Uterus (tissue), 2 donors: ENCODE measurements at regions not wholly inside any gene's neighbourhood (a gene's known extent, or its start where the extent isn't known, plus 50 kb on each side); places are given as distances from the start of the nearest gene placed in this dataset.

ENCODE experiments used
- CTCF ChIP-seq, 4 experiments: fragments of 200-600 bp in 2 of 4; fragments of 450-650 bp in 2 of 4; sonication (generic) in 2 of 4; IDR thresholded peaks; one replicate each; pipeline ENCODE4 v1.5.1; 2016 to 2019; ENCODE audit warnings: antibody characterized with exemption in 4 of 4, mild to moderate bottlenecking in 2 of 4, moderate library complexity in 1 of 4
- POLR2A ChIP-seq, 2 donors: fragments of 450-650 bp; IDR thresholded peaks; one replicate each; pipeline ENCODE4 v1.6.1; 2016; ENCODE audit warnings: antibody characterized with exemption in 2 of 2, mild to moderate bottlenecking in 1 of 2, moderate library complexity in 1 of 2

DNA sequence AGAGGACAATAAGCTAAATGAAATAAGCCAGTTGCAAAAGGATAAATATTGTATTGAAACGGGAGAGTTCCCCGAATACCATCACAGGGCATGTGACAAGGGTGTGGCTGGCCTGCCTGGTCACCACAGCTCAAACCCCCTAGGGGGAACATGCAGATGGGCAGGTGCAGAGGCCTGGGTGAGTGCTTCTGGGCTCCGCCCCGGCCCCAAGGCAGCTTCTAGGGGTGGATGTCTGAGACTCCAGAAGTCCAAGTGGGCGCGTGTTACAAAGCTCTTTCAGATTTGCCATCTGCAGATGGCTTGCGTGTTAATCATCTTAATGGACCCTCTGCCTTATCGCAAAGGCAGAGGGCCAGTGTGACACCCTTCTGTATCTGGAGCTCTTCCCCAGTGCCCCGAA is 559.2 kb upstream of the IMPG1 start:
- TF ChIP-seq CTCF (IDR thresholded peaks at IDR 0.05), result no peak
- TF ChIP-seq POLR2A (IDR thresholded peaks at IDR 0.05), result no peak
